AG04449 (cell line): ENCODE measurements at regions not wholly inside any gene's neighbourhood (a gene's known extent, or its start where the extent isn't known, plus 50 kb on each side); places are given as distances from the start of the nearest gene placed in this dataset.

Experiments
- CTCF ChIA-PET: fragments of 350-600 bp; formaldehyde crosslinking; extraction: SDS; loops from one replicate; lab custom pipeline; 2021; ENCODE audit warnings: antibody characterized with exemption; lab: Yijun Ruan, JAX
- POLR2A ChIA-PET: fragments of 400-600, 350-600 bp; formaldehyde crosslinking; extraction: SDS; loops from one replicate; lab custom pipeline; 2020; ENCODE audit warnings: antibody characterized with exemption, inconsistent platforms; lab: Yijun Ruan, JAX
- DNase-seq: peaks from one replicate; pipeline ENCODE4 v3.0.0-alpha.2; 2010; ENCODE audit warnings: low read depth, low spot score
- H3K4me3 ChIP-seq: 2 replicates; pipeline ENCODE4 v1.5.1; 2011; ENCODE audit warnings: low read depth, mild to moderate bottlenecking, control low read depth, low read length
- CTCF ChIP-seq: IDR thresholded peaks from one replicate; pipeline ENCODE4 v1.5.1; 2011; ENCODE audit warnings: mild to moderate bottlenecking, moderate library complexity, low read length, control low read depth, inconsistent platforms; ENCODE audit not compliant: insufficient read depth; ENCODE audit errors: missing control alignments

- no peak for DNase-seq
- TF ChIP-seq CTCF, result no peak
- ChIA-PET CTCF (no interaction called here), POLR2A (no interaction called here)
- no peak overlapping the region for H3K4me3 ChIP-seq
Observed at GRCh38 chr4:181216501-181216900, 1026.7 kb upstream of the TENM3 start.

DNA sequence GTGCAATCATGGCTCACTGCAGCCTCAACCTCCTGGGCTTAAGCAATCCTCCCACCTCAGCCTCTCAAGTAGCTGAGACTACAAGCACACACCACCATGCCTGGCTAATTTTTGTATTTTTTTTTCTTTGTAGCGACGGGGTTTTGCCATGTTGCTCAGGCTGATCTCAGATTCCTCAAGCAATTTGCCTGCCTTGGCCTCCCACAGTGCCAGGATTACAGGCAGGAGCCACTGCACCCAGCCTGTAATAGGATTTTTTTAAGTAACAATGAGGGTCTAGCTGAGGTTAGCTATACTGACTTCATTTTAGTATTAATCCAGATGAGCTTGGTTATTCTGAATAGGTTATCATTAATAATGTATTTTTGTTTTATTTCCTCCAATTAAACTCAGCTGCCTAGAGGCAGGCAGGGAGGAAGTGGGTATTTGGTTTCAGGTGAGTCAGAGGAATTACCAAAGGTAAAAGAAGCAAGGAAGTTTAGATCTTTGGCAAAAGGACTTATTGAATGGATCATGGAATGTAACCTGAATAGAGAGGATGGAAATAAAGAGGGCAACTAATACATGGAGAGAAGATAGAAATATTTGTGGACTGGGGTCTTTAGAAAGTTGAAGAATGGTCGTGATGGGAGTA, 1023.3 kb upstream of the TENM3 start:
- no peak for DNase-seq
- ChIA-PET CTCF (no interaction called here), POLR2A (no interaction called here)
- TF ChIP-seq CTCF, result no peak
- H3K4me3 ChIP-seq, result no peak overlapping the region

- H3K4me3 ChIP-seq, result no peak overlapping the region
- ChIA-PET POLR2A (no interaction called here), CTCF (no interaction called here)
- TF ChIP-seq CTCF, result no peak
- no peak for DNase-seq
Observed at GRCh38 chr4:181224852-181225251, 1018.4 kb upstream of the TENM3 start.

GRCh38 chr4:181225616-181226261, 1017.5 kb upstream of the TENM3 start:
- H3K4me3 ChIP-seq, result no peak overlapping the region
- ChIA-PET POLR2A (no interaction called here), CTCF (no interaction called here)
- TF ChIP-seq CTCF, result no peak
- no peak for DNase-seq

DNA sequence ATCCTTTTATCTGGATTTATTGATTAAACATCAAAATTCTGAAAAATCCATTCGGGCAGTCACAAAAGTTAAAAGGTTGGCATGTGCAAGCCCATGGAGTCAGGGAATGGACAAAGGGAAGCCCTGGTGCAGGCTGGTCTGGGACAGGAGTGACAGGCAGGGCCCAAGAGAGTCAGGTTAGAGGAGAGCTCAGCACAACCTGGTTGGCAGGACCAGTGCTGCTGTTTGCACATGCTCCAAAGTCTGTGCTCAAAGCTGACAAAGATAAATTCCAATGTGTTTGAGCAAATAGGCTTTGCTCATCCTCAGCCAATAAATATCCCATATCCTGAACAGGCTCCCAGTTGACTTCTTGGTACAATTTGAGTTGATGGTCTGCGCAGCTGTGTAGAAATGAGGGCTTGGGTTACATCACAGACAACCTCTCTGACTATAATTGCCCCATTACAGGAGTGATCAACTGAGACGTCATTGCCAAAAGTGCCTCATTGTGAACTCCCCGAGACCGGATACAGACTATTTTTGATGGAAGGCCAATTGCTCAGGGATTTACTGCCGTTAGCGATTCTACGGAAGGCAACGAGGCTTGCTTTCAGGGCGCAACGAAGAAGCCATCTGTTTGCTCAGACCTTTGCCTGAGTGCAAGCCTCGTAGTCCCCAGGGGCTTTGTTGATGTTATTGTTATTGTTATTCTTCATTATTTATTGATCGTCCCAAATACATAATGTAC, 1008.1 kb upstream of the TENM3 start:
- TF ChIP-seq CTCF, result no peak
- no peak for DNase-seq
- H3K4me3 ChIP-seq, result no peak overlapping the region
- POLR2A ChIA-PET, result no interaction called here
- CTCF ChIA-PET, result no interaction called here

GRCh38 chr4:181245326-181245725, 997.9 kb upstream of the TENM3 start:
- H3K4me3 ChIP-seq, result no peak overlapping the region
- CTCF ChIA-PET, result no interaction called here
- DNase-seq, result no peak
- no peak for TF ChIP-seq CTCF
- POLR2A ChIA-PET, result no interaction called here
